K562 (cell line): ENCODE measurements at regions not wholly inside any gene's neighbourhood (a gene's known extent, or its start where the extent isn't known, plus 50 kb on each side); places are given as distances from the start of the nearest gene placed in this dataset.

ENCODE experiments used
- ATAC-seq: fragments of 200-7000 bp; cut with Tn5 transposase; 3 replicates; pipeline ENCODE4 v1.9.1; 2020; ENCODE audit warnings: moderate library complexity
- BruUV-seq: library from RNA; stranded (reverse); fragments of 400-500 nt; replicated peaks from 2 replicates; lab custom pipeline; 2021; lab: Mats Ljungman, UMichigan
- CTCF ChIA-PET: fragments of 300-600 bp; formaldehyde crosslinking; extraction: SDS; loops from one replicate; lab custom pipeline; 2021; ENCODE audit warnings: low intra/inter-chr PET ratio; lab: Yijun Ruan, JAX
- POLR2A ChIA-PET: fragments of 300-600, 350-650 bp; sonication (Branson Sonifier 250); formaldehyde crosslinking; extraction: SDS; loops from one replicate; lab custom pipeline; 2021; ENCODE audit warnings: antibody characterized with exemption, inconsistent platforms; lab: Yijun Ruan, JAX
- DNase-seq, 4 experiments: peaks; one replicate each; pipeline versions ENCODE4 v3.0.0 to v3.0.0-alpha.2; 2011 to 2018; ENCODE audit warnings: low spot score in 3 of 4, mixed read lengths in 3 of 4; ENCODE audit errors: extremely low read depth in 1 of 4
- FAIRE-seq: peaks from 2 replicates; lab custom pipeline; 2011; peaks lifted over from hg19 to GRCh38; lab: Jason Lieb, UNC
- H2AFZ ChIP-seq: 2 replicates; pipeline ENCODE4 v1.6.0; 2011; ENCODE audit warnings: low read depth, low read length, control low read depth, inconsistent platforms
- H3K27ac ChIP-seq: fragments of 200-600 bp; 3 replicates; pipeline ENCODE4 v1.8.0; 2011; ENCODE audit warnings: low read depth, mild to moderate bottlenecking, control low read depth, inconsistent platforms, low read length, moderate library complexity, mixed read lengths; ENCODE audit errors: extremely low read depth
- H3K27me3 ChIP-seq, 2 experiments: fragments of 300-600 bp in 1 of 2; 2 replicates in 1 of 2; 3 replicates in 1 of 2; pipeline versions ENCODE4 v1.6.0 to v1.8.0; 2011; ENCODE audit warnings: inconsistent platforms in 2 of 2, low read length in 2 of 2, mild to moderate bottlenecking in 1 of 2, mixed read lengths in 1 of 2, moderate library complexity in 1 of 2; ENCODE audit not compliant: control insufficient read depth in 2 of 2, insufficient read depth in 2 of 2
- H3K36me3 ChIP-seq: fragments of 300-600 bp; 3 replicates; pipeline ENCODE4 v1.8.0; 2011; ENCODE audit warnings: mild to moderate bottlenecking, low read length, inconsistent platforms; ENCODE audit not compliant: control insufficient read depth, insufficient read depth
- H3K4me1 ChIP-seq, 2 experiments: fragments of 200-600 bp in 1 of 2; replicated peaks in 1 of 2; 2 replicates in 1 of 2; 3 replicates in 1 of 2; pipeline versions ENCODE4 v1.5.1 to v1.8.0; 2011; ENCODE audit warnings: inconsistent platforms in 2 of 2, low read length in 2 of 2, mild to moderate bottlenecking in 1 of 2, mixed read lengths in 1 of 2, moderate library complexity in 1 of 2; ENCODE audit not compliant: control insufficient read depth in 2 of 2, insufficient read depth in 2 of 2
- H3K4me2 ChIP-seq: 2 replicates; pipeline ENCODE4 v1.6.1; 2011; ENCODE audit warnings: low read length, control low read depth, inconsistent platforms, mixed read lengths; ENCODE audit not compliant: insufficient read depth
- H3K4me3 ChIP-seq: fragments of 200-600 bp; sonication (generic), shearing (Covaris generic); 2 replicates; pipeline ENCODE4 v1.5.1; 2016; ENCODE audit warnings: control low read depth, inconsistent platforms
- H3K79me2 ChIP-seq: fragments of 200-600 bp; 3 replicates; pipeline ENCODE4 v1.8.0; 2011; ENCODE audit warnings: low read length, inconsistent platforms; ENCODE audit not compliant: control insufficient read depth, insufficient read depth
- H3K9ac ChIP-seq, 2 experiments: 2 replicates each; pipeline versions ENCODE4 v1.6.0 to v1.6.1; 2011; ENCODE audit warnings: low read depth in 2 of 2, low read length in 2 of 2, control low read depth in 1 of 2, inconsistent platforms in 1 of 2, mild to moderate bottlenecking in 1 of 2, mixed read lengths in 1 of 2; ENCODE audit not compliant: insufficient read depth in 1 of 2
- H3K9me1 ChIP-seq: one replicate; pipeline ENCODE4 v1.6.0; 2011; ENCODE audit warnings: inconsistent platforms, mild to moderate bottlenecking, low read length, moderate library complexity; ENCODE audit not compliant: control insufficient read depth, insufficient read depth
- H3K9me3 ChIP-seq: replicated peaks from 2 replicates; pipeline ENCODE4 v1.5.1; 2011; ENCODE audit warnings: low read depth, low read length, inconsistent platforms; ENCODE audit not compliant: control insufficient read depth, insufficient read depth
- H4K20me1 ChIP-seq: replicated peaks from 2 replicates; pipeline ENCODE4 v1.6.1; 2011; ENCODE audit warnings: low read length, inconsistent platforms, mixed read lengths; ENCODE audit not compliant: control insufficient read depth, insufficient read depth
- ASH1L ChIP-seq: fragments of 450-650 bp; IDR thresholded peaks from 2 replicates; pipeline ENCODE4 v1.6.1; 2018; ENCODE audit warnings: borderline replicate concordance, mild to moderate bottlenecking, low read depth; ENCODE audit not compliant: partially characterized antibody
- FOXA3 ChIP-seq, 2 experiments: fragments of 450-650 bp in 1 of 2; sonication (generic) in 1 of 2; formaldehyde crosslinking; IDR thresholded peaks in 1 of 2; conservative IDR thresholded peaks in 1 of 2; 2 replicates each; pipeline versions ENCODE4 v1.4.0 to v1.8.0; 2020 to 2022; ENCODE audit warnings: mild to moderate bottlenecking in 2 of 2, missing genetic modification reagents in 1 of 2
- MYNN ChIP-seq, 2 experiments: sonication (generic); formaldehyde crosslinking in 1 of 2; IDR thresholded peaks; 2 replicates each; pipeline versions ENCODE4 v1.5.0 to v1.6.1; 2016 to 2020; ENCODE audit warnings: antibody characterized with exemption in 1 of 2, missing genetic modification reagents in 1 of 2
- SAFB ChIP-seq: fragments of 200-400 bp; formaldehyde crosslinking; IDR thresholded peaks from 2 replicates; pipeline ENCODE4 v1.6.1; 2017; ENCODE audit warnings: low read depth, low read length, borderline replicate concordance
- SMAD2 ChIP-seq: fragments of 150-350 bp; IDR thresholded peaks from 2 replicates; pipeline ENCODE4 v1.6.1; 2014; ENCODE audit warnings: low read depth, mild to moderate bottlenecking, low read length
- SMARCA5 ChIP-seq: fragments of 450-650 bp; IDR thresholded peaks from 2 replicates; pipeline ENCODE4 v1.6.1; 2016
- ZBTB1 ChIP-seq: sonication (generic); formaldehyde crosslinking; IDR thresholded peaks from 2 replicates; pipeline ENCODE4 v1.8.1; 2023; ENCODE audit warnings: missing genetic modification reagents, low read depth, mild to moderate bottlenecking, borderline replicate concordance
- ZKSCAN3 ChIP-seq: fragments of 250-450 bp; sonication (Bioruptor Pico); IDR thresholded peaks from 2 replicates; pipeline ENCODE4 v1.4.0; 2020
- ZNF197 ChIP-seq: fragments of 200-800 bp; sonication (Bioruptor generic); IDR thresholded peaks from 2 replicates; pipeline ENCODE4 v1.6.1; 2016; ENCODE audit warnings: low read depth, missing genetic modification characterization, missing compliant biosample characterization
- ZNF445 ChIP-seq: fragments of 250-450 bp; sonication (Bioruptor Pico); IDR thresholded peaks from 2 replicates; pipeline ENCODE4 v1.4.0; 2020; ENCODE audit warnings: low read depth, mild to moderate bottlenecking, moderate library complexity
- WGBS: fragments of 100-300 bp; shearing (Covaris generic); methylation state at CpG from one replicate; pipeline ENCODE4 v1.1.6; 2016; ENCODE audit warnings: low coverage, mixed read lengths; ENCODE audit not compliant: insufficient coverage; ENCODE audit errors: missing lambda C conversion rate; 5-methylcytosine and 5-hydroxymethylcytosine counted together
- in situ Hi-C: fragments of 300-500 bp; cut with MboI; formaldehyde crosslinking; loops from 4 replicates; pipeline ENCODE4 v1.15.0; 2018; ENCODE audit warnings: inconsistent platforms, mixed read lengths
- intact Hi-C: fragments of 100-400 bp; cut with micrococcal nuclease; formaldehyde crosslinking; loops from 2 replicates; pipeline ENCODE4 v1.14.2; 2022
- TF ChIP-seq, protein P1 (sequence below): fragments of 250-450 bp; sonication (Bioruptor Pico); IDR thresholded peaks from 2 replicates; pipeline ENCODE4 v1.8.0; 2021; ENCODE audit warnings: moderate library complexity, mild to moderate bottlenecking, inconsistent platforms

DNA sequence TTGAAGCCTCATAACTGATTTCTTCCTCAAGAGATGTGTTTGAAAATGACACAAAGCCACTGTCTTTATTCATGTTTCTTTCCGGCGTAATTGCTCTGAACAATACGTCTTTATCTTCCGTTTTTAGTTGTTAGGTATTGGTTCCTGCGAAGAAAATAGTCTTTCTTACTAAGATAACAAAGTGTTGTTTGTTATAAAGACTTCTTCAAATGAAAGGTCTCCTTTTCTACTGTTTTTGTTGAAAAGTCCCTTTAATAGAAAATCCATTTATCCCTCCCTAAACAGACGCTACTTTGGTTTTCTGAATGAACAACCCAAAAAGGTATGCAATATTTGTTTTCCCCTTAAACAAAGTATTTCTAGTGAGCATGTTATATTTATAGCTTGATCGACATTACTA lies 469.1 kb downstream of the KCNJ18 start:
- Histone ChIP-seq H2AFZ (no peak overlapping the region), H4K20me1 (no peaks in the 10 kb centered on the region), H3K9ac (no peak overlapping the region), H3K4me2 (no peak overlapping the region), H3K4me1 (no peaks in the 10 kb centered on the region), H3K27me3 (no peaks in the 10 kb centered on the region), H3K9me1 (no peaks in the 10 kb centered on the region), H3K27ac (no peak overlapping the region), H3K4me3 (no peak overlapping the region), H3K79me2 (peaks cover 78% of the 10 kb centered on the region), H3K9me3 (no peaks in the 10 kb centered on the region), H3K36me3 (peaks cover 20% of the 10 kb centered on the region; the same call in 1 of the 3 replicates)
- ATAC-seq (no peak), DNase-seq (no peak), FAIRE-seq (no peak)
- TF ChIP-seq MYNN (IDR thresholded peaks at IDR 0.05): no peak
- no peak for TF ChIP-seq MYNN (CRISPR knock-in tag; IDR thresholded peaks at IDR 0.05)
- TF ChIP-seq SMAD2: no peak
- no peak for TF ChIP-seq ZKSCAN3
- TF ChIP-seq SAFB: no peak
- no peak for TF ChIP-seq FOXA3 (CRISPR knock-in tag; conservative IDR thresholded peaks at IDR 0.05 in 1 of 2, IDR thresholded peaks at IDR 0.05 in 1 of 2)
- TF ChIP-seq ZNF445 (CRISPR knock-in tag): no peak
- TF ChIP-seq, protein P1, sequence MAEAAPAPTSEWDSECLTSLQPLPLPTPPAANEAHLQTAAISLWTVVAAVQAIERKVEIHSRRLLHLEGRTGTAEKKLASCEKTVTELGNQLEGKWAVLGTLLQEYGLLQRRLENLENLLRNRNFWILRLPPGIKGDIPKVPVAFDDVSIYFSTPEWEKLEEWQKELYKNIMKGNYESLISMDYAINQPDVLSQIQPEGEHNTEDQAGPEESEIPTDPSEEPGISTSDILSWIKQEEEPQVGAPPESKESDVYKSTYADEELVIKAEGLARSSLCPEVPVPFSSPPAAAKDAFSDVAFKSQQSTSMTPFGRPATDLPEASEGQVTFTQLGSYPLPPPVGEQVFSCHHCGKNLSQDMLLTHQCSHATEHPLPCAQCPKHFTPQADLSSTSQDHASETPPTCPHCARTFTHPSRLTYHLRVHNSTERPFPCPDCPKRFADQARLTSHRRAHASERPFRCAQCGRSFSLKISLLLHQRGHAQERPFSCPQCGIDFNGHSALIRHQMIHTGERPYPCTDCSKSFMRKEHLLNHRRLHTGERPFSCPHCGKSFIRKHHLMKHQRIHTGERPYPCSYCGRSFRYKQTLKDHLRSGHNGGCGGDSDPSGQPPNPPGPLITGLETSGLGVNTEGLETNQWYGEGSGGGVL (CRISPR knock-in tag): no peak
- no peak for TF ChIP-seq ZBTB1 (CRISPR knock-in tag)
- TF ChIP-seq SMARCA5: no peak
- TF ChIP-seq ZNF197 (CRISPR knock-in tag): no peak
- TF ChIP-seq ASH1L: no peak
- no TSS peak for BruUV-seq
- in situ Hi-C loops (no loop called here), intact Hi-C loops (no loop called here)
- POLR2A ChIA-PET: no interaction called here
- WGBS: 66% methylated on average over 7 of the region's 7 CpGs
- CTCF ChIA-PET: no interaction called here
